Neural progenitor cell (in vitro differentiated cells): ENCODE measurements at regions not wholly inside any gene's neighbourhood (a gene's known extent, or its start where the extent isn't known, plus 50 kb on each side); places are given as distances from the start of the nearest gene placed in this dataset.

ENCODE experiments used
- EZH2 ChIP-seq: fragments of 200-600 bp; sonication (generic); IDR thresholded peaks from 2 replicates; pipeline ENCODE4 v1.6.1; 2017; ENCODE audit warnings: antibody characterized with exemption, mild to moderate bottlenecking, moderate library complexity
- EZH2phosphoT487 ChIP-seq: fragments of 200-600 bp; sonication (generic); IDR thresholded peaks from 2 replicates; pipeline ENCODE4 v1.6.1; 2017; ENCODE audit warnings: antibody characterized with exemption
- TF ChIP-seq, protein P1 (sequence below): fragments of 200-600 bp; sonication (generic); IDR thresholded peaks from 2 replicates; pipeline ENCODE4 v1.5.1; 2017; ENCODE audit warnings: antibody characterized with exemption, mild to moderate bottlenecking

DNA sequence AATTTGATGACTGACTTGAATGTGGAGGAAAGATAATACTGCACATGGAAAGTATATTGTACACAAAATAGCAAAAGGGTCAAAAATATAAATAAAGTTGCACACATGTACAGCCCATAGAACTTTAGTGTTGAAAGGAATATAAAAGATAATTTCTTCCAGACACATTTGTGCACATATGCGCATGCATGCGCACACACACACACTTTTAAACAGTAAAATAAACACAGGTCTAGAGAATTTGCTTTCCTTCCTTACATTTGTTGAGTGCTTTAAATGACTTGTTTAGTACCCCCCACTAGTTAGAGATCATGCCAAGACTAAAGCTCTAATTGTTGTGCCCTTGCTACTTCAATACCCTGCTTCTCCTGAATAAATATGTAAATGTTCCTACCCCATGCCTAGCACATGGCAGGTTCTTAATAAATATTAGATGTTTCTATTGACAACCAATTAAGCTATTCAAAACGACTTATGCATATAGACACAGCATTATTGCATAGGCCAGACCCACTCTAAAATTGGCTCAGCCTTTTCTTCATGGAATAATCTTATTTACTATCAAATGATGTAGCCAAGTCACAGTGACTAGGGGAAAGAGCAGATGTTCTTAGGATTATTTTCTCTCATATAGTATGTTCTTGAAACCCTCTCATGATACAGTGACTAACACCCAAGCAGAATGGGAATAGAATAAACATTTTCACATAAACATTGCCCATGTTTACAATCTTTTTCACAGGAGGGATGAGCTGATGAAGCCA, 165.5 kb upstream of the ACVR2A start:
- TF ChIP-seq, protein P1, sequence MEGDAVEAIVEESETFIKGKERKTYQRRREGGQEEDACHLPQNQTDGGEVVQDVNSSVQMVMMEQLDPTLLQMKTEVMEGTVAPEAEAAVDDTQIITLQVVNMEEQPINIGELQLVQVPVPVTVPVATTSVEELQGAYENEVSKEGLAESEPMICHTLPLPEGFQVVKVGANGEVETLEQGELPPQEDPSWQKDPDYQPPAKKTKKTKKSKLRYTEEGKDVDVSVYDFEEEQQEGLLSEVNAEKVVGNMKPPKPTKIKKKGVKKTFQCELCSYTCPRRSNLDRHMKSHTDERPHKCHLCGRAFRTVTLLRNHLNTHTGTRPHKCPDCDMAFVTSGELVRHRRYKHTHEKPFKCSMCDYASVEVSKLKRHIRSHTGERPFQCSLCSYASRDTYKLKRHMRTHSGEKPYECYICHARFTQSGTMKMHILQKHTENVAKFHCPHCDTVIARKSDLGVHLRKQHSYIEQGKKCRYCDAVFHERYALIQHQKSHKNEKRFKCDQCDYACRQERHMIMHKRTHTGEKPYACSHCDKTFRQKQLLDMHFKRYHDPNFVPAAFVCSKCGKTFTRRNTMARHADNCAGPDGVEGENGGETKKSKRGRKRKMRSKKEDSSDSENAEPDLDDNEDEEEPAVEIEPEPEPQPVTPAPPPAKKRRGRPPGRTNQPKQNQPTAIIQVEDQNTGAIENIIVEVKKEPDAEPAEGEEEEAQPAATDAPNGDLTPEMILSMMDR: no peak
- TF ChIP-seq EZH2 (no peak), EZH2phosphoT487 (no peak)
